Nucleus accumbens (tissue), 56 donors: ENCODE measurements at regions not wholly inside any gene's neighbourhood (a gene's known extent, or its start where the extent isn't known, plus 50 kb on each side); places are given as distances from the start of the nearest gene placed in this dataset.

Experiments
- DNase-seq, 56 donors: peaks; one replicate each; lab custom pipeline; 2025; lab: John Stamatoyannopoulos, UW

- DNase-seq, result no peak
These were observed 188.3 kb upstream of the ZRANB2 start for GRCh38 chr1:71269179-71269578.

GRCh38 chr1:71267220-71267619 is 186.4 kb upstream of the ZRANB2 start:
- no peak for DNase-seq

DNA sequence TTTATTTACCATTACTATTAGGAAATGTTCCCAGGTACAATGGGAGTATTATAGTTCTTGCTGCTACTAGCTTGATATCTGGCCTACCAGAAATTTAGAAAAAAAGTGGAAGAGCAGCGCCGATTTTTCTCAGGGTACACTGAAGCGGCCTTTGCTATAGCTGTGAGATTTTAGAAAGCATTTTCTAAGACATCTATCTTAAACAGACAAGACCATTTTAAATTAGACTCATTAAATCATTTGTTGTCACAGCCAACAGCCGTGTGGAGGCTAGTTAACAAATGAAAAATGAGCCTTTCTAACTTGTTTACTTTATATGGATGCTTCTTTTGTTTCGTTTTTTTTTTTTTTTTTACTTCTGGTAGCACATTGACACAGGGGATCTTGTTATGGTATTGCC is 183.2 kb upstream of the ZRANB2 start:
- DNase-seq, result no peak

DNA sequence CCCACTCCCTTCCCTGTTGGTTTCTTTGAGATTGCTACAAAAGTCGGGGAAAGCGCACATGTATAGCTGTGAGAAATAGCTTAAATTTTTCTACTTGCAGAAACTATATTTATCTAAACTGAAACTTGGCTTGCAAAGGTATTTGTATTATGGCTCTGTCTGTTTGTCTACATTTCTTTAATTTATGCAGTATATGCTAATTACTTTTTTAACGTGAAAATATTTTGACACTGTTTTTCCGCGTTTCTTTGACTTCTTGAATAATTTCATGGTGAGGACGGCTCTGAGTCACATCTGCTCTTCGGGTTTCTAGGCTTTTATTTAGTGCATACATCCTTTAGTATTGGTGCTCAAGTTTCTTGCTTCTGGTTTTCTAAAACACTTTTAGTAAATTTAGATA is 182.1 kb upstream of the ZRANB2 start:
- DNase-seq, result no peak

DNA sequence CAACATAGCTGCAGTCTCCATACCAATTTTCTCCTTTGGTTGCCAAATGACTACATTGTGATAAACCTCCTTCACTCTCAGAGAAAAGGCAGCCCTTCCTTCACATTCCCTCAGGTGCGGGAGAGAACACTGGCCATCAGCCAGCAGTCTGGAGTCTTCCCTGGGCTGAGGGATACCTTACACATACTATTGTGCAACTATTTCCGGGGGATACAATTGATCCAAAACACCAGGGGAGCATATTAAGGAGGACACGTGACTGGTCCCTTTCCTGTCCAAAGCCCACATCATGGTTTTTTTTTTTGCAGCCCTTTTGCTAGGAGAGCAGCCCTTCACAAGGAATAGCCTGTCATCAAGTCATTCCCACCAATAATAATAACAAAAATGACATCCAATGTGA is 172.1 kb upstream of the ZRANB2 start:
- no peak for DNase-seq

DNA sequence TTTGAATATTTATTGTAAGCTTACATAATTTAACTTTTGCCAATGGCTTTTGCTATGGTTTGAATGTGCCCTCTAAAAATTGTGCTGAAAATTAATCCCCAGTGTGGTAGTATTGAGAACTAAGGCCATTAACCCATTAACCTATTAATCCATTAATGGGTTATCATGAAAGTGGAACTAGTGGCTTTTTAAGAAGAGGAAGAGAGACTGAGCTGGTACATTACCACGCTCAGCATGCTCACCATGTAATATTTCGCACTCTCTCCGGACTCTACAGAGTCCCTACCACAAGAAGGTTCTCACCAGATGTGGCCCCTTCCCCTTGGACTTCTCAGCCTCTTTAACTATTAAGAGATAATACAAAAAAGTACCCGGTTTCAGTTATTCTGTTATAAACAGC is 164.4 kb upstream of the ZRANB2 start:
- DNase-seq, result no peak

- no peak for DNase-seq
These were observed 161.4 kb upstream of the ZRANB2 start for GRCh38 chr1:71242239-71242638.

- DNase-seq, result no peak
These were observed 159.8 kb upstream of the ZRANB2 start for GRCh38 chr1:71240656-71241055.

GRCh38 chr1:71236503-71236902 is 155.7 kb upstream of the ZRANB2 start:
- no peak for DNase-seq

GRCh38 chr1:71233645-71234044 is 152.8 kb upstream of the ZRANB2 start:
- peak in 3 of 56 donors; percentile 4 to 30 (median 4) for DNase-seq

DNA sequence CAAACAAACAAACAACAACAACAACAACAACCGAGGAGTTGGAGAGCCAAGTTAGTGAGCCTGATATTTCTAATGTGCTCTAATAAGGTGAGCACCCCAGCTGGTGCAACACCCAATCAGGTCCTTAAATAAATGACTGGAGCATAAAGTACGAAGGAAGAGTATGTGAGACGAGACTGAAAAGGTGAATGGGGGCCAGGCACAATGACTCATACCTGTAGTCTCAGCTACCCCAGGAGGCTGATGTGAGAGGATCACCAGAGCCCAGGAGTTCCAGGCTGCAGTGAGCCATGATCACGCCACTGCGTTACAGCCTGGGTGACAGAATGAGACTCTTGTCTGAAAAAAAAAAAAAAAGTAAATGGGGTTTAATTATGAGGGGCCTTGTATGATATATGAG is 152.0 kb upstream of the ZRANB2 start:
- DNase-seq, result no peak

- DNase-seq, result no peak
These were observed 151.4 kb upstream of the ZRANB2 start for GRCh38 chr1:71232166-71232763.

- DNase-seq, result no peak
These were observed 150.9 kb upstream of the ZRANB2 start for GRCh38 chr1:71231751-71232150.

- no peak for DNase-seq
These were observed 148.0 kb upstream of the ZRANB2 start for GRCh38 chr1:71228742-71229365.

DNA sequence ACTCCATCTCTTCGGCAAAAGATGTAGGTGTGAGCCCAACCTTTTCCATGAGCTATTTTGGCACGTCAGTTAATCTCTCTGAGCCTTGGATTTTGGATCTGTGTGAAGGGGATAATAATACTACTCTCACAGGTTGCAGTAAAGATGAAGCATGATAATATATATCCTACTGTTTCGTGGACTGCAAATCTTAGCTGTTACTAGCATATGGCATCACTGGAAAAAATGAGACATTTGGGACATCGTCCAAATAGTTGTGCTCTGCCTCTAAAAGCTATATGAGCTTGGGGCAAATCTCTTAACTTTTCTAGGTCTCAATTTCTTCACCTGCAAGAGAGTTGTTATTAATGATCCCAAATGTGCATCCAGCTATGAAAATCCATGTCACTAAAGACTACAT is 147.4 kb upstream of the ZRANB2 start:
- DNase-seq, result no peak

DNA sequence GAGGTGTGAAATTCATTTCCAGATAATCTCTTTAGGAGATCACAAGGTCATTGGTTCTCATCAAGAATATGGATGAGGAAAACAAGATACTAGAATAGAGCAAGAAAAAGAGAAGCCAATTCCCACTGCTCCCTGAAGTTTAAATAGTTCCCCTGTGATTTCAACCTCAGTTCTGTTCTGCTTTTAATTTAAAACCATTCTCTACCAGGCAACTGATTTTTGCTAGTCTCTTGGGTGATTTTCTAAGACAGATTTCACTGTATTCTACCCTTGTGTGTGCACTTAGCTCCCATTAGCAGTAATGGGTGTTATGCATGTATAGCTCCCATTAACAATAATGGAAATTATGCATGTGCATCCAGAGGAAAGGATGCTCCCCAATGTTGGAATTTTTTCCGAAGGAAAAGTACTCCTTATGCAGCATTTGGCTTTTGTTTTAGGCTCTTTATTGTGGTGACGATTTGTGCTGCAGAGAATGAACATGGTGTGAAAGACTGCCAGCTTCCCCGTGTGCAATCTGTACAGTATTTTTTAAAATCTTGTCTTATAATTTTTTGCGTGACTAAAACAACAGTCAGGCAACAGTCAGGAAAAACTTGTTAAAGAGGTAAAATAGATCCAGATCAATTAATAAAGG is 144.0 kb upstream of the ZRANB2 start:
- no peak for DNase-seq

GRCh38 chr1:71223641-71224340 is 143.0 kb upstream of the ZRANB2 start:
- DNase-seq, result no peak

GRCh38 chr1:71222668-71223067 is 141.8 kb upstream of the ZRANB2 start:
- no peak for DNase-seq

DNA sequence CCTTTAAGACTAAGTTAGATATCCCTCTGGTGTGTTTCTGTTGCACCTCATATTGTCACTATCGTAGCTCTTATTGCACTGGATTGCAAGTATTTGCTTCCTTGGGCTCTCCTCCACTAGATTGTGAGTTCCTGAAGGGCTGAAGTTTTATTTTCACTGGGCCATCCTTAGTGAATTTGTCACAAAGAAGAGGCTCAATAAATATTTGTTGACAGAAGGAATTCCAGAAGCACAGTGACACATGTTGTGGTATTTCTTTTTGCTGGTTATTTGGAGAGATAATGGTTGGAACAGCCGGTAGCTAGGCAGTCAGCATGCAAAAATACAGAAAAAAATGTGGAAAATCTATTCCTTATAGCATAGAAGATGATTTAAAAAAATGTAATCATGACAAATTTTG is 129.9 kb upstream of the ZRANB2 start:
- no peak for DNase-seq

- no peak for DNase-seq
These were observed 122.4 kb upstream of the ZRANB2 start for GRCh38 chr1:71203241-71203640.

DNA sequence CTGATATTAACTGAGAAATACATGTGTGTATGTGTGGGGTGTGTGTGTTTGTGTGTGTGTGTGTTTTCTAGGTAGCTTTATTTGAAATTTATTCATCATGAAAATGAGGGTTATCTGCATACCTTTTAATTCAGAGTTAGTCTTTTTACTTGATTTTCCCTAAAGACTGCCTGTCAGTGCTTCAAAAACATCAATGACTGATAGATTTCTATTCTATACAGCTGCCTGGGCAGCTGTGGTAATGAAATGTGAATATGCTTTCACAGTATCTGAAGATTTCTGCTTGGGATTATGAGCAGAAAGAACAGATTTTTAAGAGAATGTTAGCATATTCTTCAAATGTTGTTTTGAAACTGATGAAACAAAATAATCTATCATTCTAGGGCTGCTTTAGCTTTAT is 119.7 kb upstream of the ZRANB2 start:
- DNase-seq, result no peak

DNA sequence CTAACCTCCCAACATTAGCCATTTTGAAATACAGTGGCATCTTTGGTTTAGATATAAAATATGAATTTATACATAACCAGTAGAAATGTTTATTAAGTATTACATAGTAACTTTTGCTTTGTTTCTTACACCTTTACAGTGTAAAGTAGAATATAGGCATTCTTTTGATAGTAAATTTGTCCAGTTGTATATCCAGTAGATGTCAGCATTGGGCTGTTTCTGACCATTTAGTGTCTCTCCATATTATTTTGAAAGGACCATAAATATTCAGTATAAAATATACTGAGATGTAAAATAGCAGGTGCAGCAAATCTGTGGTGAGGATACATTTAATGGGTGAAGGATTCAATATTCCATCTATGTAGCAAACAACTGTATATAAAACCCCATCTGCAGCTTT is 115.8 kb upstream of the ZRANB2 start:
- DNase-seq, result no peak
